GM19043 (cell line): ENCODE measurements at regions not wholly inside any gene's neighbourhood (a gene's known extent, or its start where the extent isn't known, plus 50 kb on each side); places are given as distances from the start of the nearest gene placed in this dataset.
"Not testable (repeated sequence)": the region's sequence is repeated elsewhere in the genome, so short reads cannot be mapped to it uniquely, and the experiment has no call there.

ENCODE experiments used
- ATAC-seq: cut with Tn5 transposase; IDR thresholded peaks from one replicate; pipeline ENCODE4 v1.9.1; 2021; ENCODE audit warnings: low read depth; ENCODE audit not compliant: unreplicated experiment

GRCh38 chr13:109345433-109345941 is 440.9 kb downstream of the IRS2 start:
- ATAC-seq = no peak

DNA sequence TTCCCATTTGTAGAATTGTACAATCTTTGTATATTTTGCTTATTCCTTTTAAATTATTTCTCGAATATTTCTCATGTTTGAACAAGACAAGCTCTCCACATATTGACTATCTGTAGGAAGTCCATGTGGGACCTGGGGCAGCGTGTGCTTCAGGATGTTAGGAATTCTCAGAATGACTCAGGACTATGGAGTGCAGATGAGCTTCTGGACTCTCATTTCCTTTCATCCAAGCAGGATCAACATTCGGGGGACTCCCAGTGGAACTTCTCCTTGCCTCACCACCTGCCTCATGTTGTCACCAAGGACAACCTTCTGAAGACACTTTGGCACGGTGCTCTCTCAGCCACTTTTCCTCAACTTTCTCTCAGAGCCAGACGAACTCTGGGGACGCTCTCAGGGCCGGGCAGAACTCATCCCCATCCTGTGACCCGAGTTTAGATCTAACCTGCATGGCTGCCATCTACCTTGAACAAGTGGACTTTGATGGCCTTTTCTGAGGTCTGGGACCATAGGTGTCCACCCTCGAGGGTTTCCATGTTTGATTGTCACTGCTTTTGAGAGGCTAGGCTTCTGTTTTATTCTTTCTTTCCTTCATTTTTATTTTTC is 441.7 kb downstream of the IRS2 start:
- ATAC-seq = no peak

- no peak for ATAC-seq
These were observed 449.7 kb downstream of the IRS2 start for GRCh38 chr13:109336730-109337129.

DNA sequence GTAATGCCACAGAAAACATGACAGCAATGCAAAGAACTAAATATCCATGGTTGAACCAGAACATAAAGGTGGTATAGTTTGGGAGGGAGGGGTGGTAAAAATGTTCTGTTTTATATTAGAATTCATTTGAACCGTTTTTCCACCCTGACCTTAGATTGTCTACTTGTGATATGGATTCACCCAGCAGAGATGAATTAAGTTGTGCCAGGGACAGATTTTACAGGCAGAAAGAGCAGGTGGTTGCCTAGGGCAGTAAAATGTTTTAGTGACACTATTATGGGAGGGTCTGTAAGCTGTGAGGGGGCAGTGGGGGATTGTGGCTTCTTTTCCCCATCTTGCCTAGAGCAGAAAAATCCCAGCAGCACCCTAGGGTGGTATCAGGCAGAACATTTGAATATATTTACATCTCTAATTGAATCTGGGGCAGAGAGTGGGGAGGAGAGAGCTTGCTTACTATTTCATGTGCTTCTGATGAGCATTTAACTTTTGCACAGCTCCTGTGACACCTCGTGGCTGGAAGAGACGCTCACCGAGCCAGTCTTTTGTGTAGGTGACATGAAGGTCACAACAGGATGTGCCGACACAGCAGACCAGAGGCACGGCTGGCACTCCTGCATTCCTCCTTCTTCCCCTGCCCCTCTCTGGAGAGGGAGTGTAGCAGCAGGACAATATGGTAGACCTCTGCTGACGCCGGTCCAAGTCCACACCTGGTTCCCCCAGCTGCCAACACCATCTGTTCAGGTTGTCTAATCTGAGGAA is 452.3 kb downstream of the IRS2 start:
- no peak for ATAC-seq

DNA sequence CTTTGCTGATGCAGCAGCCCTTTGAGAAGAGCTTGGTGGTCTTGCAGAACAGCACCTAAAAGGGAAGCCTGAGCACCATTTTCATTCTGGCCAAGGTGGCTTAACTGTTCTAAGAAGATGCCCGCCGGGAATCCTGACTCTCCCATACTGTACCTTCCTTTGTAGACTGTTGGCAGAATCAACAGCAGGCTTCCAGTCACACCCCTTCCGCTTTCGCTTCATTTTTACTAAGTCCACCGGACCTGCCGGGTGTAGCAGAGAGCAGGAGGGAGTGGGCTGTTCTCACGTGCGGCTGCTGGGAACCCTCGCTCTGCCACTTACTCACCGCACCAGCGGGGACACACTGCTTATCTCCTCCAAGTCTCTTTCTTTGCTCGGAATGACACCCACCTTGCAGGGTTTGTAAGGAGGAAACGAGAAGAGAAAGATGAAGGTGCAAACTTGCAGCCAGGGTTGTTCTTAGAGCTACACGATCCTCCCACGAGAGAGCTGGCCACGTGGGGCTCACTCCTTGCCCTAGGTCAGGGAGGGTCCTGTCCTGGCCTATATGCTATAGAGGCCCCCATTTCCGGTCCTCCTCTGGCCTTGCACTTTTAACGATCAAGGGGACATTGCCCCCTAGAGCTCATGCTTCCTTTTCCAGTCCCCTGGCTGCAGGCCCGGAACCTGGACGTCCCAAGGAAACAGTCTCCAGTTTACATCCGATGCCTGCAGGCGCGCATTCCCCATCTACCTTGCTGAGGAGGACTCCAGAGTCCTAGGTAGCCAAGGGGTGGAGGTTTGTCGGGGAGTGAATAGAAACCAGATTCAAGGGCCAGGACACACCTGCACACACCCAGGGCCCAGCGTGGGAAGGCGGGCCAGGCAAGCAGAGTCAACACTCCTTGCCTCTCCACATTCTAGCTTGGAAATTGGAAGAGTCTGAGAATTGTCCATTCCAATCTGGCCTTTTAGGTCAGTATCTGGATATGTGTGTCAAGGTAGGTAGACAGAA is 453.6 kb downstream of the IRS2 start:
- no peak for ATAC-seq

DNA sequence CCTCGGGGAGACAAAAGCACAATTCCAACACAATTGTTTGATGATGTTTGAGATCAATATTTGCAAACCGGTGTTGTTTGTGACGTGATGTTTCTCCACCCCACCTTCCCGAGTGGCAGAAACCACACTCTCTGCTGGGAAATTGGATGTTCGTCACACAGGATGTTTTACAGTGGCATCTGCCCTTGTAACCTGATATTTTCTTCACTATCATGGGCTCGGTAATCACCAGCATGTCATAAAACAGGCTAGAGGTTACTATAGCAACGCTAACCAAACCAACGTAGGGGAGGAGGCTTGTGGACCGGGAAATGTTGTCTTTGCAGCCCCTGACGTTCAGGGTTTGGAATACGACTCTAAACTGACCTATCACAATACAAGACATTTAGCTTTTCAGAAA is 454.5 kb downstream of the IRS2 start:
- ATAC-seq = no peak

DNA sequence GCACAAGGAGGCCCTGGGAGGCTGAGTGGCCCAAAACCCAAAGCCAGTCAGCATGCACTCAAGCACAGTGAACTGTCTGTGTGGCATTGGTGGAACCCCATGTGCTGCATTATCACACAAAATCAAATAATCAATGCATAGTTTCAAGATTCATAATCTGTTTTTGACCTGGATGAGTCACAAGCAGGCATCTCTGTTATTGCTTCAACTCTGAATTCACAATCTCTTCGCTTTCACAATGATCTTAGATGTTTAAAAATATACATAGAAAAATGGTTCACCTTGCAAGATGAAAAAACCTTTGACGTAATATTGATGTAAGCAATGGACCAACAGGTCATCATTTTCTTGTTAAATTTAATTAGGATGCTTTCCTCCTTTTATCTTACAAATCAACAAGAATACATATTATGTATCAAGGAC is 455.4 kb downstream of the IRS2 start:
- ATAC-seq = no peak

GRCh38 chr13:109330123-109330522 is 456.3 kb downstream of the IRS2 start:
- no peak for ATAC-seq

DNA sequence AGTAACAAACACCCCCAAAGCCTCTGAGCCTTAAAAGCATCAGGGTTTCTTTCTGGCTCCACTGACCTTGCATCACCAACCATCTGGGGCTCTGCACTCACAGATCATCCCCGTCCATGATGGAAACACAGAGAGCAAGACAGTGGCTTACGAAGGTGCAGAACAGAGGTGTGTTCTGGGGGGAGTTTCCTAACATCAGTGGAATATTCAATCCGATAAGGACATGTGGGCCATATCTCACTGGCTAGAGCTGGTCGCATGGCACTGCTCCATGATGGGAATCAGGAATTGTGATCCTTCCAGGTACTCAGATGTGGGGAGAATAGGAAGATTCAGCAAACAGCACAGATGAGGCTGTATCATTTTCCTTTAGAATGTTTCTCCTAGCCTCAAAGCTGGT is 457.2 kb downstream of the IRS2 start:
- ATAC-seq = no peak

DNA sequence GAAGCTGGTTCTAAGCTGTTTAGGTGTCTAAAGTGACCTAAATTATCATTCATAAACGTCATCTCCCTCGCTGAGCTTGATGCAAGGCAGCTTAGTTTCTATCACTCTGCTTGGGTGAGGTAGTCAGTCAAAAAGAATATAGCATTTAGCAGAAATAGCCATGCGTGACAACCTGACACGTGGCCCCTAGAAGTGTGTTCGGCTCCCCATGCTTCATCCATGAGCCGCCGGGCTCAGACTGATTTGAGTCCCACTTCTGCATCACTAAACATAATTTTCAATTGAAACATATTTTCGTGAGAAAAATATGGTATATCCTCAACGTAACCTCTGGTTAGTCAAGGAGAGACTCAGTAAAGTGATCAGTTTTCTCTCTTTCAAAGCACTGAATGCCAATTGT is 459.8 kb downstream of the IRS2 start:
- no peak for ATAC-seq

- ATAC-seq = no peak
These were observed 463.0 kb downstream of the IRS2 start for GRCh38 chr13:109323338-109323737.

GRCh38 chr13:109318945-109319590 is 467.3 kb downstream of the IRS2 start:
- ATAC-seq = no peak

GRCh38 chr13:109315481-109315880 is 470.9 kb downstream of the IRS2 start:
- ATAC-seq = no peak

DNA sequence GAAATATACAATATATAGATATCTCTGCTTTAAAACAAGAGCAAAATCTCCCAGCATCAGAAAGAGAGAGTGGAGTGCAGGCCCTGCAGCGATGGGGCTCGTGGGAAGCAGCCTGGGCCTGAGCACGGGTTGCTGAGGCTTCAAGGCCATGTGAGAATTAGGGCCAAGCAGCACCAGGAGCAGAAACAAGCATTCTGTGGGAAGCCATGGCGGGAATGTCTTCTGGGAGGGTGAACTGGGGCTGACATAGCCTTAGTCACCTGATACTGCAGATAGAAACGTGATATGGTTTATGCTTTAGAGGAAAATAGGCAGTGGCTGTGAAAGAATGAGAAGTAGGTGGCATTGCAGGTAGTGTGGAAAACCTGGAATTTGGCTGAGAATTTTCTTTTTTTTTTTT is 472.3 kb downstream of the IRS2 start:
- no peak for ATAC-seq

DNA sequence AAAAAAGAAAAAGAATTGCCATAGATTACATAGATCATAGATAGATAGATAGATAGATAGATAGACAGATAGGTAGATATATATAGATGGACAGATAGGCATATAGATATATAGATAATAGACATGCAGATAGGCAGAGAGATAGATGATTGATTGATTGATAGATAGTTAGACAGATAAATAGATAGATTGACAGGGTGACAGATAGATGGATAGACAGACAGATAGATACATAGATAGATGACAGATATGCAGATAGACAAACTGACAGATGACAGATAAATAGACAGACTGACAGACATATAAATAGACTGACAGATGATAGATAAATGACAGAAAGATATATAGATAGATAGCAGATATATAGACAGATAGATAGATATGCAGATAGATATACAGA is 474.0 kb downstream of the IRS2 start:
- no peak for ATAC-seq

GRCh38 chr13:109311431-109311976 is 474.9 kb downstream of the IRS2 start:
- ATAC-seq = not testable (repeated sequence)

- no peak for ATAC-seq
These were observed 476.6 kb downstream of the IRS2 start for GRCh38 chr13:109309625-109310363.

DNA sequence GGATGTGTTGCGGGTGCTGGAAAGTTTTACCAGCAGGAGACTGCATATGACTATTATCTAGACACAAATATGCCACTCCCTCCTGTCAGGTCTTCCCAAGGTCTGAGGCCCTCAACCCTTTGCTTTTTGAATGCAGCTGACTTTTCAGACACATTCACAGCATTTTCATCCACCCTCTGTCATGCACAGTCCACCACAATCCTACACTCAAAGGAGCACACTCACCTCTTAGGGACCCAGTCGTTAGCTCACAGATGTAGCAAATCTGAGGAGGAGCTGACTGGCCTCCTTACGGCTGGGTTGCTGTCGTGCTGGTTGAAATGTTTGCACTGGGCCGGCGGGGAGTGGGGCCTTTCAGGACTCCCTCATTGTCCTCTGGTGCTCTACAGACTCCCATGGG is 479.4 kb downstream of the IRS2 start:
- no peak for ATAC-seq

- ATAC-seq = no peak
These were observed 484.7 kb downstream of the IRS2 start for GRCh38 chr13:109301726-109302125.

GRCh38 chr13:109301276-109301675 is 485.1 kb downstream of the IRS2 start:
- no peak for ATAC-seq
